Glomerular visceral epithelial cell (primary cell): ENCODE measurements at regions not wholly inside any gene's neighbourhood (a gene's known extent, or its start where the extent isn't known, plus 50 kb on each side); places are given as distances from the start of the nearest gene placed in this dataset.

ENCODE experiments used
- DNase-seq: peaks from one replicate; pipeline ENCODE4 v3.0.0-alpha.2; 2016; ENCODE audit errors: extremely low spot score

DNA sequence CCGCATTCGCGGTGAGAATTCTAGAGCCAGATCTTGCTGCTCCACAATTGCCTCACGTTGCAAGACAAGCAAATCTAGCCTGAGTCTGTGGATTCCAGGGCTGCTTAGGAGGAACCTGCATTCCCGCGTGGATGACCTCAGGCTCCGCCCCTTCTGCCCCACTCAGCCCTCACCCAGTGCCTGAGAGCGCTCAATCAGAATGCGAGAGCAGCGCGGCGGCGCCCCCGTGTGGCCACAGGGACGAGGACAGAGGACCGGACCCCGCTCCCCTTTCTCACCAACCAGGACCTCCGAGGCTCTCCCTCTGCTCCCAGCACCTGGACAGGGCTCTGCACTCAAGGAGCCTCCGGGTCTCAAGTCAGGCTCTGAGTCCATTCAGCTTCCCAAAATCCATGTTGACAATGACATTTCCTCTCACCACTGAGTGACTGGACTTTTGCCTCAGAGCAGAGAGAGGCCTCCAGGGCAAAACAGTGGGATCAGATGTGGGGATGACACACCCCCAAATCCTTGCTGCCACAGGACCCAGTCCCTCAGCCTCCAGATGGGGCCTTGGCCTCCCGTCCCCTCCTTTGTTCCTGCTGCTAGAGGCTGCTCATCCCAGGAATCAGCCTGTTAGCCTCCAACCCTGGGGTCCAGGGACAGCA lies 52.0 kb downstream of the RPP21 start:
- DNase-seq: peak; percentile 70

DNA sequence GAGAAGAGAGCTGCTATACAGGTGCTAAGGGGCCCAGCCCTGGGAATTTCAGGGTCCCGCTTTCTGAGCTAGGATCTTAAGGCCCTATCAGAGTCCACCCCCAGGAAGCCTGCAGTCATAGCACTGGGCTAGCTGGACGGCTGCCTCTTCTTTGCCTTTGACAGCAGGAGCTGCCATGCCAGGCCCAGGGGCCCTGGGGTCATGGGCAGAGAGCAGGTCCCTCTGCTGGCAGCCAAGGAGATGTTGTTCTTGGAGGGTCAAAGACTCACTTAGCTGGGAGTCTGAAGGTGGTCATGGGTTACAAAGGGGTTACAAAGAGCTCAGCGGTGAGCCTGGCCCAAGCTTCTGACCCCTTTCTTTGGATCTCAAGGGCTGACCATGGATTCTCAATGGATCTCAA lies 52.7 kb downstream of the RPP21 start:
- no peak for DNase-seq

DNA sequence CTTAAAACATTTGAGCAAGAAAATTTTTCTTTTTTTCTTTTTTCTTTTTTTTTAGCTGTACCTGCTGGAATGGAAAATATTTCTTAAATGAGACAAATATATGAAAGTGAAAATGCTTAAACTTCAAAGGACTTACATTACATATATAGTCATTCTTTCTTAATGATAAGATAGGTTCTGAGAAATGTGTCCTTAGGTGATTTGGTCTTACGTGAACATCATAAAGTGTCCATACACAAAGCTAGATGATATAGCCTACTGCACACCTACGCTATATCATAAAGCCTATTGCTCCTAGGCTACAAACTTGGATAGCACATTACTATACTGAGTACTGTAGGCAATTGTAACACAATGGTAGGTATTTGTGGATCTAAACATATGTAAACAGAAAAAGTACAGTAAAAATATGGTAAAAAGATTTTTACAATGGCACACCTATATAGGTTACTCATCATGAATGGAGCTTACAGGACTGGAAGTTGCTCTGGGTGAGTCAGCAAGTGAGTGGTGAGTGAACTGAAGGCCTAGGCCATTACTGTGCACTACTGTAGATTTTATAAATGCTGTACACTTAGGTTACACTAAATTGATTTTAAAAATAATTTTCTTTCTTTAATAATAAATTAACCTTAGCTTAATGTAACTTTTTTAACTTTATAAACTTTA lies 54.6 kb downstream of the RPP21 start:
- DNase-seq: peak; percentile 22

DNA sequence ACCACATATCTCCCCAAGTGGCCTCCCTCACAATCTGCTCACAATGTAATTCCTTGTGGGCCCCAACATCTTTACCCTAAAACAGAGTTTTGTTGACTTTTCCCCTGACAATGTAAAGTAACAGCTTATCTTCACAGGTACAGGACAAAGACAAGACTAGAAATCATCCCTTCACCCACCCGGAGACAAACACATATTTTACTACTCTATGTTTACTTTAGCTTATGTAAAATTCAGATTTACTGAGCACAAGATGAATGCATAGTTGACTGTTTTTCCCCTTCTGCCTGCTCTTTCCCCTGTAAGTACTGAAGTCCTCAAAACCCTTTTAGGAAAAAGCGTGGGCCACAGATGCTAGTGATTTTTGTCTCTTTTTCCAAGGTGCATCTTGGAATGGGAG lies 61.0 kb downstream of the RPP21 start:
- DNase-seq: no peak

DNA sequence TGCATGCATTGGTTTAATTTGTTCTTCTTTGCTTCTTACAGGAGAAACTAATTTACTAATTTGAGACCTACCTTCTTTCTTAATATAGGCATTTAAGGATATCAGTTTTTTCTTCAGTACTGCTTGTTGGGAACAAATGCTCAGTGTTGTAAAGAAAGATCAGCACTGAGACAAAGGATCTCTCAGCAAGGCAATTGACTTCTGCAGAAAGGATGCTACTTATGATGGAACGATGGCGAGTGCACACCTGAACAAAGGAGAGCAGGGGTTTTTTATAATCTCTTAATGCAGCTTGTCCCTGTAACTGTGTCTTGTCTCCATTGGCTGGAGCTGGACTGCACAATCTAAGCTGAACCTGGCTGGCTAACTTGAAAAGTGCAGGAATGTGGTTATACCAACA lies 64.2 kb downstream of the RPP21 start:
- no peak for DNase-seq

DNA sequence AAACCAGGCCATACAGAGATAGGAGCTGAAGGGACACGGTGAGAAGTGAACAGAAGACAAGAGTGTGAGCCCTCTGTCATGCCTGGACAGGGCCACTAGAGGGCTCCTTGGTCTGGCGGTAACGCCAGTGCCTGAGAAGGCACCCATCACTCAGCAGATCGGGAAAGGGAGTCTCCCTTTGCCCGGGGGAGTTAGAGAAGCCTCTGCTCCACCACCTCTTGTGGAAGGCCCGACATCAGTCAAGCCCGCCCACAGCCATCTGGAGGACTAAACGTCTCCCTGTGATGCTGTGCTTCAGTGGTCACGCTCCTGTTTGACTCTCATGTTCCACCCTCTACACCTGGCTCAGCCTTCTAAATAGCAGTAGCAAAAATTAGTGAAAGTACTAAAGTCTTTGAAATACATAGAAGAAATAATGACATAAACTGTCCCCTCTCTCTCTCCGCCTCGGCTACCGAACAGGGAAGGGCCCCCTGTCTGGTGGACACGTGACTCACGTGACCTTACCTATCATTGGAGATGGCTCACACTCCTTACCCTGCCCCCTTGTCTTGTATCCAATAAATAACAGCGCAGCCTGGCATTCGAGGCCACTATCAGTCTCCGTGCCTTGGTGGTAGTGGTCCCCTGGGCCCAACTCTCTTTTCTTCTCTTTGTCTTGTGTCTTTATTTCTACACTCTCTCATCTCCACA lies 66.7 kb downstream of the RPP21 start:
- peak; percentile 54 for DNase-seq

DNA sequence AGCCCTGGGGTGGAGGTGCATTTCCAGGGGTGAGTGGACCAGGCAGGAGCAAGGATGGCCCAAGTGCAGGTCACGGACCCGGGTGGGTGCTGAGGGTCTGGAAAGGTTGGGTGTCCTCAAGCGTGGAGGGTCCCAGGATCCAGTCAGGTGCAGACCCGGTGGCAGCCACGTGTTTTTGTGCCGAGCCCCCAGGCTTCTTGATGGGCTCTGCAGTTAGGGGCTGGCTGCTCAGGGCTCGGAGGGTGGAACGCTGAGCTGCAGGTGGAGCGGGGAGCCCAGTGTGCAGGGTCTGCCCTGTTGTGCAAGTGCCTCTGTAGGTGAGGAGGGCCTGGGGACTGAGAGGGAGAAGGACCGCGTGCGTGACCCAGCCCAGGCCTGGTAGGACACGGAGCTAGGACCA lies 70.9 kb upstream of the HLA-E start:
- no peak for DNase-seq

DNA sequence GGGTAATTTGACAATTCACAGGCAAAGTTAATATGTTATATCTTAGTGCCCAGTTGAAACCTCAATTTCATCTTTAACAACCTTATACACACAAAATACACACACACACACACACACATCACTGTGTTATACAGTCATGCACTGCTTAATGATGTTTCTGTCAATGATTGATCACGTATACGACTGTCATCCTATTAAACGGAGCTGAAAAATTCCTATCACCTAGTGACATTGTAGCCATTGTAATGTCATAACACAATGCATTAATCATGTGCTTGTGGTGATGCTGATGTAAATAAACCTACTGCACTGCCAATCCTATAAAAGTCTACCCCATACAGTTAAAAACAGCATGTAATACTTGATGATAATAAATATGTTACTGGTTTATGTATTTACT lies 64.8 kb upstream of the HLA-E start:
- no peak for DNase-seq
